DOHH2 (cell line): ENCODE measurements at regions not wholly inside any gene's neighbourhood (a gene's known extent, or its start where the extent isn't known, plus 50 kb on each side); places are given as distances from the start of the nearest gene placed in this dataset.

Experiments used
- H3F3A ChIP-seq: fragments of 200-600 bp; sonication (generic), shearing (Covaris generic); 2 replicates; pipeline ENCODE4 v1.6.0; 2016; ENCODE audit warnings: antibody characterized with exemption, mild to moderate bottlenecking; ENCODE audit not compliant: control insufficient read depth, insufficient read depth
- H3K27ac ChIP-seq: fragments of 200-600 bp; sonication (generic); 2 replicates; pipeline ENCODE4 v1.5.1; 2014; ENCODE audit warnings: low read depth, mild to moderate bottlenecking, low read length, moderate library complexity
- H3K27me3 ChIP-seq: fragments of 200-600 bp; sonication (generic); 2 replicates; pipeline ENCODE4 v1.6.1; 2014; ENCODE audit warnings: mild to moderate bottlenecking, low read length, mixed read lengths; ENCODE audit not compliant: control insufficient read depth
- H3K36me3 ChIP-seq: fragments of 200-600 bp; sonication (generic); 2 replicates; pipeline ENCODE4 v1.6.1; 2014; ENCODE audit warnings: mild to moderate bottlenecking, low read length, moderate library complexity, mixed read lengths; ENCODE audit not compliant: control insufficient read depth
- H3K4me1 ChIP-seq: fragments of 200-600 bp; sonication (generic); 2 replicates; pipeline ENCODE4 v1.6.1; 2014; ENCODE audit warnings: mild to moderate bottlenecking, low read length, mixed read lengths; ENCODE audit not compliant: control insufficient read depth
- H3K4me2 ChIP-seq: fragments of 200-600 bp; sonication (generic); 2 replicates; pipeline ENCODE4 v1.6.0; 2014; ENCODE audit warnings: mild to moderate bottlenecking, low read length, moderate library complexity
- H3K4me3 ChIP-seq: fragments of 200-600 bp; sonication (generic); 2 replicates; pipeline ENCODE4 v1.5.1; 2014; ENCODE audit warnings: mild to moderate bottlenecking, low read length, mixed read lengths
- H3K79me2 ChIP-seq: fragments of 200-600 bp; sonication (generic); 2 replicates; pipeline ENCODE4 v1.6.1; 2014; ENCODE audit warnings: mild to moderate bottlenecking, low read length, mixed read lengths; ENCODE audit not compliant: control insufficient read depth
- H3K9me2 ChIP-seq: fragments of 200-600 bp; sonication (generic); replicated peaks from 2 replicates; pipeline ENCODE4 v1.6.1; 2014; ENCODE audit warnings: mild to moderate bottlenecking, low read length, mixed read lengths; ENCODE audit not compliant: control insufficient read depth
- H3K9me3 ChIP-seq: fragments of 200-600 bp; sonication (generic); 2 replicates; pipeline ENCODE4 v1.6.1; 2014; ENCODE audit warnings: antibody characterized with exemption, low read length, mixed read lengths; ENCODE audit not compliant: control insufficient read depth, insufficient read depth
- H4K20me1 ChIP-seq: fragments of 200-600 bp; sonication (generic); 2 replicates; pipeline ENCODE4 v1.6.0; 2014; ENCODE audit warnings: low read depth, mild to moderate bottlenecking, antibody characterized with exemption, low read length, moderate library complexity; ENCODE audit not compliant: control insufficient read depth, insufficient read depth
- EZH2phosphoT487 ChIP-seq: fragments of 200-600 bp; sonication (generic); IDR thresholded peaks from 2 replicates; pipeline ENCODE4 v1.6.1; 2017; ENCODE audit warnings: borderline replicate concordance, mild to moderate bottlenecking, antibody characterized with exemption, low read length, moderate library complexity, mixed read lengths
- TF ChIP-seq, protein P1 (sequence below): fragments of 200-600 bp; sonication (generic); IDR thresholded peaks from one replicate; pipeline ENCODE4 v1.5.1; 2014; ENCODE audit warnings: antibody characterized with exemption, mild to moderate bottlenecking, low read depth, low read length; ENCODE audit not compliant: poor library complexity, severe bottlenecking

DNA sequence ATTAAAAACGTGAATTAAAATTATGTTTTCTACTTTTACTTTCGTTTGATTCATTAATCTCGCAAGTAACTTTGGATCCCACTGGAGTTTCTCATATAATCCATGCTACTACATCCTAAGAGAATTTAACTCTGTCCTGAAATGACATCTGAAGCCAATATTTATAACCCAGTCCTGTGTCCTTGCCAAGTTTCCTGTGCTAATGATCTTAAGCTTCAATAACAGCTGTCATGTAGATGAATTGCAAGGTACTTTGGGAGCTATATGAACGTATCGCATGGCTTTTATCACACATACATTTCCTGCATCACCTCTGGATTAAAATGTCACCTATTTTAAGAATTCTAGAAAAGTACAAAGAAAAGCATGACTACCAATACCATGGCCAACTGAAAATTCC is 833.8 kb upstream of the CITED2 start:
- Histone ChIP-seq H3K4me1 (no peaks in the 10 kb centered on the region), H3K27ac (no peak overlapping the region), H3K36me3 (no peaks in the 10 kb centered on the region), H3K4me2 (no peak overlapping the region), H3K9me2 (no peaks in the 10 kb centered on the region), H4K20me1 (no peaks in the 10 kb centered on the region), H3K4me3 (no peak overlapping the region), H3K27me3 (no peaks in the 10 kb centered on the region), H3K79me2 (no peaks in the 10 kb centered on the region), H3F3A (no peaks in the 10 kb centered on the region), H3K9me3 (no peaks in the 10 kb centered on the region)
- TF ChIP-seq, protein P1, sequence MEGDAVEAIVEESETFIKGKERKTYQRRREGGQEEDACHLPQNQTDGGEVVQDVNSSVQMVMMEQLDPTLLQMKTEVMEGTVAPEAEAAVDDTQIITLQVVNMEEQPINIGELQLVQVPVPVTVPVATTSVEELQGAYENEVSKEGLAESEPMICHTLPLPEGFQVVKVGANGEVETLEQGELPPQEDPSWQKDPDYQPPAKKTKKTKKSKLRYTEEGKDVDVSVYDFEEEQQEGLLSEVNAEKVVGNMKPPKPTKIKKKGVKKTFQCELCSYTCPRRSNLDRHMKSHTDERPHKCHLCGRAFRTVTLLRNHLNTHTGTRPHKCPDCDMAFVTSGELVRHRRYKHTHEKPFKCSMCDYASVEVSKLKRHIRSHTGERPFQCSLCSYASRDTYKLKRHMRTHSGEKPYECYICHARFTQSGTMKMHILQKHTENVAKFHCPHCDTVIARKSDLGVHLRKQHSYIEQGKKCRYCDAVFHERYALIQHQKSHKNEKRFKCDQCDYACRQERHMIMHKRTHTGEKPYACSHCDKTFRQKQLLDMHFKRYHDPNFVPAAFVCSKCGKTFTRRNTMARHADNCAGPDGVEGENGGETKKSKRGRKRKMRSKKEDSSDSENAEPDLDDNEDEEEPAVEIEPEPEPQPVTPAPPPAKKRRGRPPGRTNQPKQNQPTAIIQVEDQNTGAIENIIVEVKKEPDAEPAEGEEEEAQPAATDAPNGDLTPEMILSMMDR = no peak
- TF ChIP-seq EZH2phosphoT487 = no peak

DNA sequence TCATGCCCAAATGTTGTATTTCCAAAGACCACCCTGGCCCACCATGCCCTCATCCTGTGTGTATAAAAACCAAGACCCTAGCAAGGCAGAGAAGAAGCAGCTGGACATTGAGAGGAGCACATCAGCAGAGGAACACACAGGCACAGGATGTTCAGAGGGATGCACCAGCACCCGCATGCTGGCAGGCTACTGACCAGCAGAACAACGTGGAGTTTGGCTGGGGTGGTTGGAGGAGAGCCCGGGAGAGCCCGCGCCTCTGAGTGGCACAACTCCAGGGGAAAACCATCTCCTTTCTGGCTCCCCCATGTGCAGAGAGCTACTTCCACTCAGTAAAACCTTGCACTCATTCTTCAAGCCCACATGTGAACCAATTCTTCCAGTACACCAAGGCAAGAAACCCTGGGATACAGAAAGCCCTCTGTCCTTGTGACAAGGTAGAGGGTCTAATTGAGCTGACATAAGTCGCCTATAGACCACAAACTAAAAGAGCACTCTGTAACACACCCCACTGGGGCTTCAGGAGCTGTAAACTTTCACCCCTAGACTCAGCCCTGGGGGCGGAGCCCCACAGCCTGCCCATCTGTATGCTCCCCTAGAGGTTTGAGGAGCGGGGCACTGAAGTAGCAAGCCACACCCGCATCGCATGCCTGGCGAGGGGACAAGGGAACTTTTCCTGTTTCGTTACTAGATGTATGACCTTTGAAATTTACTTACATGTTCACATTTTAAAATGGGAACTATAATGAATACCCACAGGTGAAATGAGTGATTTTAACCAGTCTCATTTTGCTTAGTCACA is 831.5 kb upstream of the CITED2 start:
- Histone ChIP-seq H3K79me2 (no peaks in the 10 kb centered on the region), H3K36me3 (no peaks in the 10 kb centered on the region), H3K4me2 (no peak overlapping the region), H3K27me3 (no peaks in the 10 kb centered on the region), H3K9me2 (no peaks in the 10 kb centered on the region), H3K27ac (no peak overlapping the region), H3K4me3 (no peak overlapping the region), H3K4me1 (no peaks in the 10 kb centered on the region), H4K20me1 (no peaks in the 10 kb centered on the region), H3F3A (no peaks in the 10 kb centered on the region), H3K9me3 (no peaks in the 10 kb centered on the region)
- TF ChIP-seq EZH2phosphoT487 = no peak
- TF ChIP-seq, protein P1 = no peak

DNA sequence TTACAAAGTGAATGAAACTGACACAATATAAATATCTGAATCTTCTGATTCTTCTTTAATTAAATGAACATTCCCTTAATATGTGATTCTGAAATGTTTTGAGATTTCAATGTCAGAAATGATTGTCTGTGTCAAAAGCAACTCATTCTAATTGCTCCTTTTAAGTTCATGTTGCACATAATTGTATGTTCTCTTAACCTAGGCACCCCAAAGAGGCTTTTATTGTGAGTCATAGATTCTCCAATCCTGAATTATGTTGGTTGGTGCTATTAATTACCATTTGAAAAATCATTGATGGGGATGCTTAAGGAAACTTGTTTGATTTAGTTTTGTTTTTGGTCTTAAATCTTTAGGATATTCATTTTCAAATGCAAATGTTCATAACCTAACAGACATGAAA is 829.7 kb upstream of the CITED2 start:
- Histone ChIP-seq H3K9me3 (no peaks in the 10 kb centered on the region), H3K27ac (no peak overlapping the region), H3K79me2 (no peaks in the 10 kb centered on the region), H4K20me1 (no peaks in the 10 kb centered on the region), H3F3A (no peaks in the 10 kb centered on the region), H3K4me2 (no peak overlapping the region), H3K36me3 (no peaks in the 10 kb centered on the region), H3K4me3 (no peak overlapping the region), H3K27me3 (no peaks in the 10 kb centered on the region), H3K9me2 (no peaks in the 10 kb centered on the region), H3K4me1 (no peaks in the 10 kb centered on the region)
- TF ChIP-seq, protein P1 = no peak
- TF ChIP-seq EZH2phosphoT487 = no peak
